ACHN (cell line): ENCODE measurements at regions not wholly inside any gene's neighbourhood (a gene's known extent, or its start where the extent isn't known, plus 50 kb on each side); places are given as distances from the start of the nearest gene placed in this dataset.

ENCODE experiments used
- DNase-seq: peaks from one replicate; pipeline ENCODE4 v3.0.0-alpha.2; 2015
- in situ Hi-C: cut with HindIII; loops from 2 replicates; pipeline ENCODE4 v1.10.0; 2017; ENCODE audit warnings: low sequenced_read_pairs, low pct_ligation_motif_present, low pct_unique_long_range_greater_than_20kb

GRCh38 chr10:44192435-44192834 lies 192.5 kb downstream of the CXCL12 start:
- DNase-seq: no peak
- in situ Hi-C loops: no loop called here

- in situ Hi-C loops: no loop called here
- no peak for DNase-seq
Observed at GRCh38 chr10:44190541-44190940, 194.4 kb downstream of the CXCL12 start.

DNA sequence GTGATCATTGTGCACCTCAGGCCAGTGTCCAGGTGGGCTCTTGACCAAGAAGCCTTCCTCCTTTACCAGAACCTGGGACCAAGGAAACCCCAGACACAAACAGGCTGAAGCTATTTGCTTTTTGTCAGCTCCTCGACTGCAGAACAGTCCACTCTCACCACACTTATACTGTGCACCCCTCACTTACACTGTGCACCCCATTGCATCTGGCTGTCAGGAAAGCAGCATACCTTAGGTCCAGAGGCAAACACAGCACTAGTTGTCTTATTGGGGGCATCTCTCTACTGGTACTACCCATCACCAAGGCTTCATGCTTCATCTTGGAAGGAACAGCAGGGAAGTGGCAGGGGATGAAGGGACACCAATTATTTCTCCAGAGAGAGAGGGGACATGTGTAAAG lies 198.1 kb downstream of the CXCL12 start:
- DNase-seq: no peak
- in situ Hi-C loops: no loop called here

DNA sequence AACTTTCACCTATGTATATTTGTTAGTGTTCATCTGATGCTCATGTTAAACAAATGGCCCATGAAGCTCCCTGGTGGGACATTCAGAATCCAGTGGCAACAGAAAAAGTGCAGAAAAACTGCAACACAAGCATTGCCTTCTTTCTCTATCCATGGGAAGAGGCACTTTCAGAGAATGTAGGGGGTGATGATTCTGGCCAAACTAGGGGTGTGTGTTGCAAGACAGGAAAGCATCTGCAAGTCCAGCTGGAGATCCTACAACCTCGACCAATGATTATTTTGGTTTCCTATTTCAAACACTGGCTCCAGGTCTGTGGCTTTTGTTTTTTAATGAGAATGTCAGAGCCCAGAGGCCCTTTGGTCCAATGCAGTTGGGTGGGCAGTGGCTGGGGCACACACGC lies 198.7 kb downstream of the CXCL12 start:
- no peak for DNase-seq
- in situ Hi-C loops: no loop called here

- in situ Hi-C loops: no loop called here
- DNase-seq: no peak
Observed at GRCh38 chr10:44185315-44185666, 199.6 kb downstream of the CXCL12 start.

GRCh38 chr10:44184633-44185314 lies 200.1 kb downstream of the CXCL12 start:
- no peak for DNase-seq

GRCh38 chr10:44183667-44184632 lies 200.9 kb downstream of the CXCL12 start:
- no peak for DNase-seq
- in situ Hi-C loops: no loop called here

More at GRCh38 chr10:44184633-44185314, 200.1 kb downstream of the CXCL12 start:
- in situ Hi-C loops: no loop called here

DNA sequence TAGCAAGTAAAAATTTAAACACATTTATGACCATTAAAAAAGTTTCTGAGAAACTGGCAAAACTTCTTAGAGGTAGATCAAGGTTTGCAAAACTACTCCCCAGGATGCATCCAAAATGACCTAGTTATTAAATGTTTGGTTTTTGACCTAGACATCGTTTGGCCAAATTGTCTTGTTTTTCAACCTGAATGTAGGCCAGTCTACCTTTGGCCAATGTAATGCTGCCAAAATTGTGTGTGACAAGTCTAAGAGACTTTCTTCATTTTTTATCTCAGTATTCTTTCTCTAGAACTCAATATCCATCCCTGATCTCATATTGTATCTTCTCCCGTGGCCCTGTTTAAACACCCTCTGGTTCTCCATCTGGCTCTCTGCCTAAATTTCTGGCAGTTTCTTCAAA lies 202.0 kb downstream of the CXCL12 start:
- in situ Hi-C loops: no loop called here
- no peak for DNase-seq

GRCh38 chr10:44180321-44181168 lies 204.4 kb downstream of the CXCL12 start:
- DNase-seq: no peak
- in situ Hi-C loops: no loop called here

GRCh38 chr10:44178856-44179255 lies 206.0 kb downstream of the CXCL12 start:
- no peak for DNase-seq

GRCh38 chr10:44178281-44178680 lies 206.6 kb downstream of the CXCL12 start:
- DNase-seq: no peak
- in situ Hi-C loops: no loop called here

More at GRCh38 chr10:44178856-44179255, 206.0 kb downstream of the CXCL12 start:
- in situ Hi-C loops: no loop called here

DNA sequence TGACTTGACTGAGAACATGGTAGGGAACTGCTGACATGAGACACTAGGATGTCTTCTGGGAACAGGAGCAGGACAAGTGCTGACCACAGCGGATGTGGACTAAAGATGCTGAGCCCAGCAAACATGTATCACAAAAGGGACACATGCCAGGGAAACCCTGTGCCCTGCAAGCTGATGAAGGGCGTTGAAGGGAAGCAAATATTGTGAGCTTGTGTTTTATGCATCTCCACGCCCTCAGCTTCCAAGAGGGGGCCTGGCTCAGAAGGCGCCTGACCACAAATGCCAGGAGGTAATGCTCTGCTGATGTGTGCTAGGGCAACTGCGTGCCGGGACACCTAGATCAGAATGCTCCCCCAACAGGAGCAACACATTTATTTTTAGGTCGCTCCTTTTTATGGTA lies 207.3 kb downstream of the CXCL12 start:
- in situ Hi-C loops: no loop called here
- no peak for DNase-seq

GRCh38 chr10:44176311-44176710 lies 208.6 kb downstream of the CXCL12 start:
- in situ Hi-C loops: no loop called here
- no peak for DNase-seq

DNA sequence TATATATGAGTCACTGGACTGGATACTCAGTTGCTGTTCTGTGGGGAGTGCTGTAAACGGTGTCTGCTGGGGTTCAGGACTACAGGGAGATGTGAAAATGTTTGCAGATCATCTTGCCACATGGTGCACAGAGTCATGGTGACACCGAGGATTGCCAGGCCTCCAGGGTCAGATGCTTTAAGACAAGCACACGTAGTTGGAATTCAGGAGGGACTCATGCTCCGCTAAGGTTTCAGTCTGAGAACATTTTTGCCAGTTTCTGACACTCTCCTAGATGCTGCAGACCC lies 211.3 kb downstream of the CXCL12 start:
- in situ Hi-C loops: no loop called here
- no peak for DNase-seq

DNA sequence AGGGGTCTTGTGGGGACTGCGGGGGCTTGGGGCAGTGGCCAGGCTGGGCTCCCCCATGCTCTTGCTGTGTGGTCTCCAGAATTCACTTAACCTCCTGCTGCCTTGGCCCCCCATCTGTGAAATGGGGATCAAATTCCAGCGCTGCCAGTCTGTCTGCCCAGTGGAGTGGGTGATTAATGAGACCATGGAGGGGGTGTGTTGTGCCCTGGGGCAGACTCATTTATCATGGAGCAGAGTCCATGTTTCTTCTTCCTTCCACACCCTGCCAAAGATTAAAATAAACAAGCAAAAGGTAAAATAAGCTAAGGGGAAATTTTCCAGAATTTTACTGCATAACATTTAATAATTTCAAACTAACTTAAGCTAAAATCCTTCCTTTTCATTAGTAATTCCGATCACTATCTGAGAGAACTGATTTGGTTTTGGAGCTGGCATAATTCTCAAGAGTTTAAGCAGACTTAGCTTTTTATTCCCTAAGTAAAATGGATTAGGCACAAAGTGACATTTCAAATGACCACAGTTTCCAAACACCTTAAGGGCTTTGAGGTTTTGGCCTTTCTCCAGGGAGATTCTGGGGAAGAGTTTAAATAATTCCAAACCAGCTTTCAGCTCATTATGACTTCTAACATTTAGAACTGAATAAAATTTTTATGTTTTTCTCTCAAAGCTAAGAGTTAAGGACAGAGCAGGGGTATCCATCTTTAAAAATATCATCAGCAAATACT lies 211.9 kb downstream of the CXCL12 start:
- in situ Hi-C loops: no loop called here
- no peak for DNase-seq

GRCh38 chr10:44171765-44172164 lies 213.1 kb downstream of the CXCL12 start:
- no peak for DNase-seq
- in situ Hi-C loops: no loop called here

- in situ Hi-C loops: no loop called here
- no peak for DNase-seq
Observed at GRCh38 chr10:44168478-44168877, 216.4 kb downstream of the CXCL12 start.

DNA sequence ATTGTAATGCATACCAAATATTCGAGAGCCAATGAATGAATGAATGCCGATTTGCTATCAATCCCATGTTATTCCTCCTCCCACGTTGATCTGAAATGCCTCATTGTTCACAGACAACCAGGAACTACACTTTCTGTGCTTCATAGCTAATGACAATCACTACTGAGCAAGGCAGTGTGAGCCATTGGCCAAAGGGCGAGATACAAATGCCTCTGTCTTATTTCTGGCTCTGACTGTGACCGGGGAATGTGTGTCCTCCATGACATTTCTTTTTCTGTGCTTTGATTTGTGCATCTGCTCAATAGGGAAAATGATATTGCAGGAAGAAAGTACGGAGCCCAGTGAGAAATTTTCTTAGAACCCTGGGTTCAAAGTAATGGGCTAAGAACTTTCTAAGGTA lies 217.1 kb downstream of the CXCL12 start:
- in situ Hi-C loops: no loop called here
- DNase-seq: no peak

- in situ Hi-C loops: no loop called here
- DNase-seq: no peak
Observed at GRCh38 chr10:44166441-44166840, 218.5 kb downstream of the CXCL12 start.
